H1 (cell line): ENCODE measurements at regions not wholly inside any gene's neighbourhood (a gene's known extent, or its start where the extent isn't known, plus 50 kb on each side); places are given as distances from the start of the nearest gene placed in this dataset.

Experiments used
- CTCF ChIA-PET: fragments of 300-600 bp; sonication (Branson Sonifier 250); formaldehyde crosslinking; loops from one replicate; lab custom pipeline; 2021; ENCODE audit not compliant: partially characterized antibody; lab: Charles Lee
- POLR2A ChIA-PET: fragments of 300-600 bp; sonication (Branson Sonifier 250); formaldehyde crosslinking; loops from one replicate; lab custom pipeline; 2021; ENCODE audit warnings: inconsistent platforms; ENCODE audit not compliant: partially characterized antibody; lab: Charles Lee
- DNase-seq, 2 experiments: peaks; one replicate each; pipeline versions ENCODE4 v3.0.0 to v3.0.0-alpha.2; 2010 to 2022; ENCODE audit warnings: low spot score in 2 of 2, low read depth in 1 of 2, mixed read lengths in 1 of 2
- FAIRE-seq: peaks from 2 replicates; lab custom pipeline; 2011; peaks lifted over from hg19 to GRCh38; lab: Jason Lieb, UNC
- H2AFZ ChIP-seq: 2 replicates; pipeline ENCODE4 v1.8.1; 2012; ENCODE audit warnings: low read length, inconsistent platforms
- H2AK5ac ChIP-seq: 2 replicates; pipeline ENCODE4 v1.6.1; 2013; ENCODE audit warnings: low read depth, low read length
- H2BK120ac ChIP-seq: replicated peaks from 2 replicates; pipeline ENCODE3; 2013; ENCODE audit warnings: low read depth, low read length, inconsistent platforms
- H2BK12ac ChIP-seq: 2 replicates; pipeline ENCODE4 v1.6.1; 2013; ENCODE audit warnings: low read depth, low read length
- H2BK15ac ChIP-seq: 2 replicates; pipeline ENCODE4 v1.6.1; 2013; ENCODE audit warnings: low read length
- H2BK20ac ChIP-seq: 2 replicates; pipeline ENCODE4 v1.6.1; 2013; ENCODE audit warnings: low read length
- H2BK5ac ChIP-seq: 2 replicates; pipeline ENCODE4 v1.6.1; 2013; ENCODE audit warnings: low read depth, low read length
- H3K14ac ChIP-seq: 2 replicates; pipeline ENCODE4 v1.6.1; 2013; ENCODE audit warnings: inconsistent platforms; ENCODE audit not compliant: insufficient read length
- H3K18ac ChIP-seq: 2 replicates; pipeline ENCODE4 v1.6.1; 2013; ENCODE audit warnings: low read length; ENCODE audit errors: extremely low read depth
- H3K23ac ChIP-seq: 2 replicates; pipeline ENCODE4 v1.6.1; 2013; ENCODE audit warnings: inconsistent platforms; ENCODE audit not compliant: insufficient read length
- H3K23me2 ChIP-seq: 2 replicates; pipeline ENCODE4 v1.6.1; 2013; ENCODE audit warnings: low read depth, low read length
- H3K27ac ChIP-seq: 2 replicates; pipeline ENCODE4 v1.6.1; 2011; ENCODE audit warnings: low read depth, low read length, inconsistent platforms
- H3K27me3 ChIP-seq, 4 experiments: replicated peaks in 1 of 4; 1 replicate in 1 of 4; 2 replicates in 3 of 4; pipeline versions ENCODE4 v1.6.1 to v1.8.1; 2011 to 2013; ENCODE audit warnings: low read length in 3 of 4, mild to moderate bottlenecking in 3 of 4, inconsistent platforms in 2 of 4, mixed read lengths in 2 of 4, moderate library complexity in 1 of 4; ENCODE audit not compliant: control insufficient read depth in 3 of 4, insufficient read depth in 3 of 4; ENCODE audit errors: extremely low read depth in 1 of 4
- H3K36me3 ChIP-seq, 4 experiments: 2 replicates each; pipeline versions ENCODE4 v1.6.1 to v1.8.1; 2011 to 2013; ENCODE audit warnings: mild to moderate bottlenecking in 4 of 4, low read length in 3 of 4, moderate library complexity in 2 of 4, control low read depth in 1 of 4, inconsistent platforms in 1 of 4; ENCODE audit not compliant: insufficient read depth in 4 of 4, control insufficient read depth in 2 of 4
- H3K4ac ChIP-seq: replicated peaks from 2 replicates; pipeline ENCODE3; 2013; ENCODE audit warnings: low read length, low read depth, mixed read lengths, inconsistent platforms; ENCODE audit not compliant: insufficient read length
- H3K4me1 ChIP-seq, 4 experiments: replicated peaks in 1 of 4; 1 replicate in 1 of 4; 2 replicates in 3 of 4; pipeline versions ENCODE4 v1.6.1 to v1.8.1; 2011 to 2013; ENCODE audit warnings: low read length in 3 of 4, inconsistent platforms in 2 of 4, mixed read lengths in 1 of 4; ENCODE audit not compliant: insufficient read depth in 4 of 4, control insufficient read depth in 3 of 4
- H3K4me2 ChIP-seq, 2 experiments: 2 replicates each; pipeline versions ENCODE4 v1.6.1 to v1.8.1; 2011 to 2013; ENCODE audit warnings: low read depth in 2 of 2, low read length in 2 of 2, control low read depth in 1 of 2, inconsistent platforms in 1 of 2, mild to moderate bottlenecking in 1 of 2; ENCODE audit not compliant: insufficient read depth in 1 of 2
- H3K4me3 ChIP-seq, 4 experiments: fragments of 200-600, 300-600 bp in 1 of 4; sonication (generic), shearing (Covaris generic), sonication (Bioruptor Twin) in 1 of 4; 2 replicates each; pipeline versions ENCODE4 v1.5.1 to v1.8.1; 2011 to 2016; ENCODE audit warnings: low read length in 4 of 4, low read depth in 3 of 4, control low read depth in 2 of 4, inconsistent platforms in 2 of 4, mild to moderate bottlenecking in 2 of 4, mixed read lengths in 1 of 4, moderate library complexity in 1 of 4; ENCODE audit not compliant: insufficient read depth in 2 of 4; ENCODE audit errors: extremely low read depth in 1 of 4
- H3K56ac ChIP-seq: replicated peaks from 2 replicates; pipeline ENCODE3; 2013; ENCODE audit warnings: low read depth, mild to moderate bottlenecking, mixed read lengths, low read length, inconsistent platforms; ENCODE audit not compliant: insufficient read length
- H3K79me1 ChIP-seq: 2 replicates; pipeline ENCODE4 v1.6.1; 2013; ENCODE audit warnings: low read depth, low read length, control low read depth
- H3K79me2 ChIP-seq, 2 experiments: 2 replicates each; pipeline versions ENCODE4 v1.6.1 to v1.8.1; 2012 to 2013; ENCODE audit warnings: low read length in 2 of 2, mild to moderate bottlenecking in 2 of 2, inconsistent platforms in 1 of 2; ENCODE audit not compliant: insufficient read depth in 2 of 2, control insufficient read depth in 1 of 2
- H3K9ac ChIP-seq, 4 experiments: replicated peaks in 1 of 4; 1 replicate in 1 of 4; 2 replicates in 3 of 4; pipeline versions ENCODE4 v1.6.1 to v1.8.1; 2011 to 2013; ENCODE audit warnings: low read depth in 3 of 4, low read length in 3 of 4, control low read depth in 2 of 4, mild to moderate bottlenecking in 2 of 4, moderate library complexity in 2 of 4, inconsistent platforms in 1 of 4; ENCODE audit errors: extremely low read depth in 1 of 4
- H3K9me3 ChIP-seq, 2 experiments: 2 replicates each; pipeline versions ENCODE4 v1.6.1 to v1.8.1; 2012 to 2013; ENCODE audit warnings: mild to moderate bottlenecking in 2 of 2, moderate library complexity in 2 of 2, control low read depth in 1 of 2, inconsistent platforms in 1 of 2, low read depth in 1 of 2, low read length in 1 of 2, mixed read lengths in 1 of 2; ENCODE audit not compliant: insufficient read depth in 2 of 2
- H4K20me1 ChIP-seq, 2 experiments: replicated peaks in 1 of 2; 2 replicates each; pipeline versions ENCODE3 to v1.8.1; 2011 to 2013; ENCODE audit warnings: inconsistent platforms in 2 of 2, low read length in 2 of 2, mild to moderate bottlenecking in 1 of 2; ENCODE audit not compliant: insufficient read depth in 2 of 2, control insufficient read depth in 1 of 2
- H4K5ac ChIP-seq: 2 replicates; pipeline ENCODE4 v1.6.1; 2013; ENCODE audit warnings: low read length, low read depth, mixed read lengths, inconsistent platforms; ENCODE audit not compliant: insufficient read length
- H4K8ac ChIP-seq: 2 replicates; pipeline ENCODE4 v1.8.0; 2013; ENCODE audit warnings: mild to moderate bottlenecking, moderate library complexity, low read length, inconsistent platforms; ENCODE audit not compliant: insufficient read depth; ENCODE audit errors: extremely low read depth
- H4K91ac ChIP-seq: replicated peaks from 2 replicates; pipeline ENCODE3; 2013; ENCODE audit warnings: low read length, mixed read lengths, inconsistent platforms; ENCODE audit not compliant: insufficient read length
- BCL11A ChIP-seq, 2 experiments: IDR thresholded peaks; one replicate each; pipeline ENCODE4 v1.6.1; 2011; ENCODE audit warnings: low read depth in 2 of 2, low read length in 2 of 2, mild to moderate bottlenecking in 2 of 2
- BRCA1 ChIP-seq: IDR thresholded peaks from 2 replicates; pipeline ENCODE4 v1.6.1; 2012; ENCODE audit warnings: low read depth, low read length, improper control_type of control experiment
- EZH2 ChIP-seq: fragments of 200-600 bp; sonication (generic); IDR thresholded peaks from 2 replicates; pipeline ENCODE4 v1.7.1; 2012; ENCODE audit warnings: low read depth, mild to moderate bottlenecking, moderate library complexity, low read length, inconsistent platforms; ENCODE audit not compliant: severe bottlenecking
- MAX ChIP-seq: IDR thresholded peaks from 2 replicates; pipeline ENCODE4 v1.6.1; 2012; ENCODE audit warnings: inconsistent platforms
- NRF1 ChIP-seq: IDR thresholded peaks from 2 replicates; pipeline ENCODE4 v1.6.1; 2011; ENCODE audit warnings: mild to moderate bottlenecking, low read depth, low read length, improper control_type of control experiment
- RBBP5 ChIP-seq: IDR thresholded peaks from 2 replicates; pipeline ENCODE4 v1.7.1; 2012; ENCODE audit warnings: low read depth, mild to moderate bottlenecking, inconsistent platforms, low read length, moderate library complexity, borderline replicate concordance
- SAP30 ChIP-seq: fragments of 300-600 bp; sonication (generic); IDR thresholded peaks from 2 replicates; pipeline ENCODE4 v1.7.1; 2012; ENCODE audit warnings: low read length, moderate library complexity, mild to moderate bottlenecking, inconsistent platforms; ENCODE audit not compliant: insufficient read depth, insufficient replicate concordance
- SP1 ChIP-seq: IDR thresholded peaks from 2 replicates; pipeline ENCODE4 v1.6.1; 2011; ENCODE audit warnings: low read depth, low read length
- SP4 ChIP-seq: IDR thresholded peaks from 2 replicates; pipeline ENCODE4 v1.6.1; 2012; ENCODE audit warnings: low read length, inconsistent platforms
- SRF ChIP-seq: IDR thresholded peaks from 2 replicates; pipeline ENCODE4 v1.6.1; 2011; ENCODE audit warnings: mild to moderate bottlenecking, low read depth, low read length, moderate library complexity
- SUZ12 ChIP-seq: fragments of 200-600 bp; sonication (generic); IDR thresholded peaks from 2 replicates; pipeline ENCODE4 v1.6.1; 2012; ENCODE audit warnings: mild to moderate bottlenecking, inconsistent platforms, low read length, moderate library complexity, mixed read lengths
- TBP ChIP-seq: IDR thresholded peaks from 2 replicates; pipeline ENCODE4 v1.6.1; 2011; ENCODE audit warnings: low read depth, low read length, improper control_type of control experiment
- TEAD4 ChIP-seq: IDR thresholded peaks from 2 replicates; pipeline ENCODE4 v1.6.1; 2012; ENCODE audit warnings: low read depth, low read length, inconsistent platforms, mixed read lengths
- USF2 ChIP-seq: IDR thresholded peaks from 2 replicates; pipeline ENCODE4 v1.6.1; 2011; ENCODE audit warnings: low read length, improper control_type of control experiment
- WGBS, 2 experiments: shearing (Covaris generic) in 1 of 2; methylation state at CpG; one replicate each; pipeline versions ENCODE4 v1.1.6 to v1.1.7; 2013 to 2015; ENCODE audit warnings: low lambda C conversion rate in 2 of 2, mixed read lengths in 2 of 2, inconsistent platforms in 1 of 2, low coverage in 1 of 2, missing lambda C conversion rate in 1 of 2; ENCODE audit not compliant: insufficient replicate concordance in 2 of 2, insufficient coverage in 1 of 2, insufficient read length in 1 of 2; ENCODE audit errors: extremely low coverage in 1 of 2, missing lambda C conversion rate in 1 of 2; 5-methylcytosine and 5-hydroxymethylcytosine counted together

GRCh38 chr6:155709262-155709661 lies 253.6 kb upstream of the NOX3 start:
- no peaks in the 10 kb centered on the region for H3K79me1 ChIP-seq
- CTCF ChIA-PET = interaction anchor here (1.0 kb wide), 1 partner anchor 203 kb away, joined by 3 read pairs; no protein-coding TSS in a partner anchor
- no peak overlapping the region for H2BK120ac ChIP-seq
- 0 out of 2 replicates have a peak overlapping the region, but pooled peaks have one; percentile 22 for H2AFZ ChIP-seq
- DNase-seq = no peak
- H3K23ac ChIP-seq = no peak overlapping the region
- no peak overlapping the region for H2BK5ac ChIP-seq
- no peaks in the 10 kb centered on the region for H3K36me3 ChIP-seq
- no peak overlapping the region for H3K56ac ChIP-seq
- no peak overlapping the region for H3K4ac ChIP-seq
- H3K18ac ChIP-seq = no peak overlapping the region
- no peak overlapping the region for H3K4me3 ChIP-seq
- H3K4me2 ChIP-seq = no peak overlapping the region
- no peaks in the 10 kb centered on the region for H3K79me2 ChIP-seq
- H3K27ac ChIP-seq = no peak overlapping the region
- no peak overlapping the region for H3K14ac ChIP-seq
- WGBS, 2 experiments = 98% methylated on average over 10 of the region's 10 CpGs; no CpG with 5 or more reads in 1 of the 2 experiments
- no peaks in the 10 kb centered on the region for H3K27me3 ChIP-seq
- H3K9me3 ChIP-seq = peaks cover 0 to 2% of the 10 kb centered on the region in 2 experiments; a peak in 1 of 4 replicates
- H3K4me1 ChIP-seq = no peaks in the 10 kb centered on the region
- H2BK20ac ChIP-seq = no peak overlapping the region
- no peak overlapping the region for H3K9ac ChIP-seq
- POLR2A ChIA-PET = no interaction called here
- H4K8ac ChIP-seq = no peak overlapping the region
- H2AK5ac ChIP-seq = no peak overlapping the region
- H2BK12ac ChIP-seq = no peak overlapping the region
- no peak overlapping the region for H4K91ac ChIP-seq
- no peaks in the 10 kb centered on the region for H4K20me1 ChIP-seq
- no peak overlapping the region for H2BK15ac ChIP-seq
- no peak for FAIRE-seq
- H4K5ac ChIP-seq = no peak overlapping the region
- H3K23me2 ChIP-seq = no peaks in the 10 kb centered on the region
- TF ChIP-seq NRF1 = no peak
- TF ChIP-seq SRF = no peak
- TF ChIP-seq USF2 = no peak
- TF ChIP-seq SP1 = no peak
- no peak for TF ChIP-seq BCL11A (IDR thresholded peaks at IDR 0.05; ENCODE audit: low read depth in 2 of 2, low read length in 2 of 2)
- no peak for TF ChIP-seq RBBP5
- no peak for TF ChIP-seq TEAD4
- no peak for TF ChIP-seq SUZ12
- no peak for TF ChIP-seq SP4
- TF ChIP-seq SAP30 = no peak
- no peak for TF ChIP-seq BRCA1
- no peak for TF ChIP-seq EZH2
- TF ChIP-seq TBP = no peak
- TF ChIP-seq MAX = no peak
